Astrocyte (in vitro differentiated cells and primary cell): ENCODE measurements at regions not wholly inside any gene's neighbourhood (a gene's known extent, or its start where the extent isn't known, plus 50 kb on each side); places are given as distances from the start of the nearest gene placed in this dataset.

ENCODE experiments used
- CTCF ChIP-seq: IDR thresholded peaks from 2 replicates; pipeline ENCODE4 v1.5.1; 2011; ENCODE audit warnings: low read depth, mild to moderate bottlenecking, inconsistent platforms, low read length, moderate library complexity; ENCODE audit not compliant: insufficient read depth
- EZH2 ChIP-seq: IDR thresholded peaks from 2 replicates; pipeline ENCODE4 v1.6.1; 2012; ENCODE audit warnings: mild to moderate bottlenecking, low read length, inconsistent platforms; ENCODE audit not compliant: insufficient read depth

DNA sequence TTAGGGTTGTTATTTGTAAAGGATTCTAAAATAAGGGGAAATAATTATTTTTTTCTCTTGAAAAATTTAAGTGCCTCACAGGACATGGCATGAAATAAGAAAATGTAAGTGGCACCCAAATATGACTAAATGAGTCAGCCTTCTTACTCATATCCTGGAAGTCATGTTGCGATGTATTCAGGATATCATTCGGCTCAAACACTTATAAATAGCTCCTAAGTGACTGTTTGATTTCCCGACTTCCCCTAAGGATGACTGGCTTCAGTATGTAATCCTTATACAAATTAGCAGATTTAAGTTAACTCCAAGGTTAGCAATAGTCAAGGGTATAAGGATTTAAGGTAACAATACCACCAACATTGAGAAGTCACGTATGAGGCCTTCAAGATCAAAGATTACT lies 57.3 kb upstream of the OSTN start:
- no peak for TF ChIP-seq CTCF
- no peak for TF ChIP-seq EZH2
